HepG2 (cell line): ENCODE measurements at regions not wholly inside any gene's neighbourhood (a gene's known extent, or its start where the extent isn't known, plus 50 kb on each side); places are given as distances from the start of the nearest gene placed in this dataset.

Experiments
- ATF7-NPFF ChIP-seq: sonication (generic); formaldehyde crosslinking; IDR thresholded peaks from 2 replicates; pipeline ENCODE4 v1.8.1; 2023; ENCODE audit warnings: mild to moderate bottlenecking, low read depth, missing genetic modification reagents, moderate library complexity
- CC2D1A ChIP-seq: sonication (generic); formaldehyde crosslinking; IDR thresholded peaks from 2 replicates; pipeline ENCODE4 v1.8.1; 2023; ENCODE audit warnings: mild to moderate bottlenecking, missing genetic modification reagents
- HNRNPLL ChIP-seq: fragments of 200-400 bp; formaldehyde crosslinking; IDR thresholded peaks from 2 replicates; pipeline ENCODE4 v1.6.1; 2017; ENCODE audit warnings: mild to moderate bottlenecking, low read depth, low read length; ENCODE audit not compliant: poor library complexity, severe bottlenecking
- IKZF4 ChIP-seq: sonication (generic); formaldehyde crosslinking; IDR thresholded peaks from 2 replicates; pipeline ENCODE4 v1.5.1; 2020; ENCODE audit warnings: borderline replicate concordance, mild to moderate bottlenecking, low read depth, missing genetic modification reagents; ENCODE audit errors: not compliant biosample characterization
- IRX3 ChIP-seq: sonication (generic); formaldehyde crosslinking; IDR thresholded peaks from 2 replicates; pipeline ENCODE4 v1.8.1; 2023; ENCODE audit warnings: mild to moderate bottlenecking, low read depth, missing genetic modification reagents, borderline replicate concordance
- MTA1 ChIP-seq: sonication (generic); formaldehyde crosslinking; IDR thresholded peaks from 2 replicates; pipeline ENCODE4 v1.4.0; 2020; ENCODE audit warnings: missing genetic modification reagents, mild to moderate bottlenecking, borderline replicate concordance
- POGZ ChIP-seq: sonication (generic); formaldehyde crosslinking; IDR thresholded peaks from 2 replicates; pipeline ENCODE4 v1.4.0; 2020; ENCODE audit warnings: mild to moderate bottlenecking, missing genetic modification reagents
- SMAD9 ChIP-seq: sonication (generic); formaldehyde crosslinking; IDR thresholded peaks from 2 replicates; pipeline ENCODE4 v1.5.1; 2020; ENCODE audit warnings: mild to moderate bottlenecking, missing genetic modification reagents
- SSRP1 ChIP-seq: IDR thresholded peaks from 2 replicates; pipeline ENCODE4 v1.6.1; 2016; ENCODE audit warnings: control low read depth
- TARDBP ChIP-seq: sonication (generic); formaldehyde crosslinking; IDR thresholded peaks from 2 replicates; pipeline ENCODE4 v1.8.0; 2022; ENCODE audit warnings: mild to moderate bottlenecking, missing genetic modification reagents
- ZNF136 ChIP-seq: sonication (generic); formaldehyde crosslinking; IDR thresholded peaks from 2 replicates; pipeline ENCODE4 v1.8.1; 2022; ENCODE audit warnings: low read depth, mild to moderate bottlenecking, moderate library complexity, missing genetic modification reagents
- ZNF543 ChIP-seq: sonication (generic); formaldehyde crosslinking; IDR thresholded peaks from 2 replicates; pipeline ENCODE4 v1.4.0; 2020; ENCODE audit warnings: mild to moderate bottlenecking, missing genetic modification reagents
- ZNF724P ChIP-seq: sonication (generic); formaldehyde crosslinking; IDR thresholded peaks from 2 replicates; pipeline ENCODE4 v1.8.0; 2022; ENCODE audit warnings: missing genetic modification reagents, borderline replicate concordance
- TF ChIP-seq, protein P1 (sequence below): sonication (generic); formaldehyde crosslinking; IDR thresholded peaks from 2 replicates; pipeline ENCODE4 v1.8.0; 2022; ENCODE audit warnings: mild to moderate bottlenecking, missing genetic modification reagents
- TF ChIP-seq, protein P2 (sequence below): sonication (generic); formaldehyde crosslinking; IDR thresholded peaks from 2 replicates; pipeline ENCODE4 v1.4.0; 2020; ENCODE audit warnings: missing genetic modification reagents; ENCODE audit errors: not compliant biosample characterization

DNA sequence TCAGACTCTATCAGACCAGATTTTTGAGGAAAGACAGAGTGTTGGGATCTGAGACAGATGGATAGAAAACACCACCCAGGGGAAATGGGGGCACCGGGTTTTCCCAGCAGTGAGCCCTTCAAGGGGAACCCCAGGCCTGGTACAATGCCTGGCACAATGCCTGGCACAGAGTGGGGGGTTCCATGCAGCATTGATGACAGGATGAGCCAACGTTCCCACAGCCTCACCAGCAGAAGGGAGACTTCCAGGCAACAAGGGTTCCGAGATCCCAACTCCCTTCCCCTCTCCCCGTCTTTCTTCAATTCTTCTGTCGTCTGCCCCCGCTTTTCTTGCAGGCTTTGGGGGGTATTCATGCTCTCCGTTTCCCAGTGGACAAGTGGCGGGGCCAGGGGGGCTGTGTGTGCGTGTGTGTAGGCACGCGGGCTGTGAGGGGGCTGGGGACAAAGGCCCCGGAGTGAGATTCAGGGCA lies 132.1 kb upstream of the HAAO start (continued):
- peak; percentile 80; the same call in 1 of the 2 replicates for TF ChIP-seq ZNF724P
- TF ChIP-seq ZNF543: peak; percentile 60; the same call in 1 of the 2 replicates
- peak; percentile 11 for TF ChIP-seq HNRNPLL
- peak; percentile 47; the same call in 1 of the 2 replicates for TF ChIP-seq MTA1 (CRISPR knock-in tag)
- TF ChIP-seq ZNF136 (CRISPR knock-in tag): 0 out of 2 replicates have a peak, but pooled peaks have one; percentile 18
- 0 out of 2 replicates have a peak, but pooled peaks have one; percentile 20 for TF ChIP-seq POGZ
- no peak for TF ChIP-seq IRX3 (CRISPR knock-in tag)
- TF ChIP-seq TARDBP (CRISPR knock-in tag): no peak
- peak; percentile 75 for TF ChIP-seq IKZF4 (CRISPR knock-in tag)
- TF ChIP-seq, protein P1, sequence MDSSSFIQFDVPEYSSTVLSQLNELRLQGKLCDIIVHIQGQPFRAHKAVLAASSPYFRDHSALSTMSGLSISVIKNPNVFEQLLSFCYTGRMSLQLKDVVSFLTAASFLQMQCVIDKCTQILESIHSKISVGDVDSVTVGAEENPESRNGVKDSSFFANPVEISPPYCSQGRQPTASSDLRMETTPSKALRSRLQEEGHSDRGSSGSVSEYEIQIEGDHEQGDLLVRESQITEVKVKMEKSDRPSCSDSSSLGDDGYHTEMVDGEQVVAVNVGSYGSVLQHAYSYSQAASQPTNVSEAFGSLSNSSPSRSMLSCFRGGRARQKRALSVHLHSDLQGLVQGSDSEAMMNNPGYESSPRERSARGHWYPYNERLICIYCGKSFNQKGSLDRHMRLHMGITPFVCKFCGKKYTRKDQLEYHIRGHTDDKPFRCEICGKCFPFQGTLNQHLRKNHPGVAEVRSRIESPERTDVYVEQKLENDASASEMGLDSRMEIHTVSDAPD: peak; percentile 23; the same call in 1 of the 2 replicates
- peak; percentile 73 for TF ChIP-seq ATF7-NPFF (CRISPR knock-in tag)
- peak; percentile 75; the same call in 1 of the 2 replicates for TF ChIP-seq CC2D1A (CRISPR knock-in tag)
- TF ChIP-seq, protein P2, sequence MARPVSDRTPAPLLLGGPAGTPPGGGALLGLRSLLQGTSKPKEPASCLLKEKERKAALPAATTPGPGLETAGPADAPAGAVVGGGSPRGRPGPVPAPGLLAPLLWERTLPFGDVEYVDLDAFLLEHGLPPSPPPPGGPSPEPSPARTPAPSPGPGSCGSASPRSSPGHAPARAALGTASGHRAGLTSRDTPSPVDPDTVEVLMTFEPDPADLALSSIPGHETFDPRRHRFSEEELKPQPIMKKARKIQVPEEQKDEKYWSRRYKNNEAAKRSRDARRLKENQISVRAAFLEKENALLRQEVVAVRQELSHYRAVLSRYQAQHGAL: no peak
- 0 out of 2 replicates have a peak, but pooled peaks have one; percentile 16 for TF ChIP-seq SMAD9 (CRISPR knock-in tag)
- 0 out of 2 replicates have a peak, but pooled peaks have one; percentile 27 for TF ChIP-seq SSRP1 (CRISPR knock-in tag)
